Heart left ventricle (tissue), 16 donors: ENCODE measurements at regions not wholly inside any gene's neighbourhood (a gene's known extent, or its start where the extent isn't known, plus 50 kb on each side); places are given as distances from the start of the nearest gene placed in this dataset.
A peak's percentile ranks its signal among the peaks of the same experiment; 100 is the strongest.
"Not testable (repeated sequence)": the region's sequence is repeated elsewhere in the genome, so short reads cannot be mapped to it uniquely, and the experiment has no call there.

Experiments
- ATAC-seq, 4 donors: fragments of 200-7000 bp; cut with Tn5 transposase; one replicate each; pipeline ENCODE4 v1.9.1; 2020 to 2022; ENCODE audit warnings: moderate library complexity in 4 of 4, mild to moderate bottlenecking in 3 of 4, moderate number of reproducible peaks in 1 of 4
- DNase-seq, 5 donors: peaks; one replicate each; pipeline ENCODE4 v3.0.0-alpha.2; 2020
- H3K27ac ChIP-seq, 12 donors: fragments of 200-600 bp; sonication (generic) in 4 of 12; one replicate each; pipeline versions ENCODE4 v1.5.0 to v1.8.0; 2016 to 2022; ENCODE audit warnings: mild to moderate bottlenecking in 2 of 12
- H3K27me3 ChIP-seq, 9 donors: fragments of 200-600 bp; sonication (generic) in 2 of 9; one replicate each; pipeline versions ENCODE4 v1.5.1 to v1.8.0; 2016 to 2022; ENCODE audit warnings: mild to moderate bottlenecking in 3 of 9
- H3K36me3 ChIP-seq, 9 donors: fragments of 200-600 bp; sonication (generic) in 2 of 9; one replicate each; pipeline versions ENCODE4 v1.5.0 to v1.8.0; 2018 to 2022; ENCODE audit warnings: mild to moderate bottlenecking in 2 of 9
- H3K4me1 ChIP-seq, 12 donors: fragments of 200-600 bp; sonication (generic) in 4 of 12; one replicate each; pipeline versions ENCODE4 v1.5.0 to v1.8.0; 2016 to 2022; ENCODE audit warnings: mild to moderate bottlenecking in 3 of 12
- H3K4me3 ChIP-seq, 12 donors: fragments of 200-600 bp; sonication (generic) in 4 of 12; one replicate each; pipeline versions ENCODE4 v1.5.0 to v1.8.0; 2017 to 2022; ENCODE audit warnings: mild to moderate bottlenecking in 9 of 12, moderate library complexity in 4 of 12
- H3K9me3 ChIP-seq, 12 donors: fragments of 200-600 bp; sonication (generic) in 4 of 12; one replicate each; pipeline versions ENCODE4 v1.5.0 to v1.8.0; 2016 to 2022; ENCODE audit warnings: mild to moderate bottlenecking in 1 of 12
- CTCF ChIP-seq, 12 donors: fragments of 200-600 bp; sonication (generic) in 4 of 12; IDR thresholded peaks; one replicate each; pipeline versions ENCODE4 v1.5.0 to v1.8.0; 2018 to 2022; ENCODE audit warnings: antibody characterized with exemption in 12 of 12, mild to moderate bottlenecking in 5 of 12
- POLR2A ChIP-seq, 2 donors: fragments of 450-650 bp; IDR thresholded peaks; one replicate each; pipeline ENCODE4 v1.6.1; 2017; ENCODE audit warnings: antibody characterized with exemption in 2 of 2, mild to moderate bottlenecking in 2 of 2, moderate library complexity in 2 of 2
- WGBS, 4 donors: extraction: QIAGEN DNeasy Blood & Tissue Kit in 2 of 4; methylation state at CpG; one replicate each; pipeline versions ENCODE4 v1.1.5 to v1.1.7; 2013 to 2018; 5-methylcytosine and 5-hydroxymethylcytosine counted together
- intact Hi-C, 10 donors: fragments of 100-400 bp; cut with DNase I; formaldehyde crosslinking; loops; one replicate each; pipeline versions ENCODE4 v1.11.1 to v1.14.2; 2022
- donor health status: ischemic (EF 13 %, LVEDD 7.1; RV severe dilation, severe dysfunction).
- donor health status: healthy with polysubstance abuse.
- donor health status: DM: no; HTN: yes; CAD: no.
- donor health status: DM: no; HTN: no; CAD: no.
- donor health status: ischemic (EF 25% LVEDD 6.9; RV normal size, moderate dysfunction).
- donor health status: ischemic (EF 25% LVEDD 5.7; RV mildly dilated, moderate dysfunction).
- donor health status: healthy.
- donor health status: DM: yes; HTN: yes; CAD: no.
- donor health status: ischemic (EF 35%, LVEDD 5.7; RV mildly dilated, moderate dysfunction).
- donor health status: nonischemic (EF 11% LVEDD 7.7; RV severe dilation, severe dysfunction).
- donor health status: DM: yes; HTN: yes; CAD: no.
- donor health status: PGD.
- donor health status: ischemic (EF 29% LVEDD 5.4; RV normal size, mild dysfunction).
- donor health status: nonischemic (EF 23%, LVEDD 6.1; RV moderate dilation, normal function).

GRCh38 chr1:59201341-59201740, 95.6 kb upstream of the FGGY start:
- ATAC-seq (no peak), DNase-seq (no peak)
- H3K27me3 ChIP-seq = no peaks in the 10 kb centered on the region
- no peaks in the 10 kb centered on the region for H3K36me3 ChIP-seq
- H3K4me3 ChIP-seq = no peak overlapping the region
- H3K4me1 ChIP-seq = peaks cover 0 to 22% (median 12%) of the 10 kb centered on the region in 12 donors
- H3K27ac ChIP-seq = no peak overlapping the region
- H3K9me3 ChIP-seq = peaks cover 0 to 14% (median 5%) of the 10 kb centered on the region in 12 donors
- TF ChIP-seq CTCF (IDR thresholded peaks at IDR 0.05) = no peak
- no peak for TF ChIP-seq POLR2A (IDR thresholded peaks at IDR 0.05)
- intact Hi-C loops = loop anchor here in 1 of 10 donors (10.0 kb wide), 1 partner anchor 47 kb away; no protein-coding TSS in a partner anchor

- peaks cover 0 to 22% (median 12%) of the 10 kb centered on the region in 12 donors for H3K4me1 ChIP-seq
These were observed 94.4 kb upstream of the FGGY start for GRCh38 chr1:59202455-59202854.

GRCh38 chr1:59204001-59204400, 92.9 kb upstream of the FGGY start:
- 0 to 38% (median 7%) methylated on average over 1 of the region's 1 CpG for WGBS, 4 donors
- TF ChIP-seq POLR2A (IDR thresholded peaks at IDR 0.05) = no peak
- TF ChIP-seq CTCF (IDR thresholded peaks at IDR 0.05) = peak in 1 of 12 donors; percentile 10

More at GRCh38 chr1:59202455-59202854, 94.4 kb upstream of the FGGY start:
- TF ChIP-seq CTCF (IDR thresholded peaks at IDR 0.05) = no peak
- TF ChIP-seq POLR2A (IDR thresholded peaks at IDR 0.05) = no peak
- Histone ChIP-seq H3K36me3 (no peaks in the 10 kb centered on the region), H3K4me3 (no peak overlapping the region), H3K27ac (no peak overlapping the region), H3K9me3 (peaks cover 0 to 14% (median 5%) of the 10 kb centered on the region in 12 donors), H3K27me3 (no peaks in the 10 kb centered on the region)
- no peak for DNase-seq
- intact Hi-C loops = loop anchor here in 1 of 10 donors (10.0 kb wide), 1 partner anchor 48 kb away; no protein-coding TSS in a partner anchor
- 43 to 71% (median 58%) methylated on average over 1 of the region's 1 CpG for WGBS, 4 donors
- ATAC-seq = peak in 2 of 4 donors; percentile 36 to 44

GRCh38 chr1:59206616-59207015, 90.3 kb upstream of the FGGY start:
- not testable (repeated sequence) for H3K27ac ChIP-seq, DNase-seq, H3K36me3 ChIP-seq, ATAC-seq, H3K27me3 ChIP-seq, H3K4me3 ChIP-seq
- WGBS, 4 donors = 65 to 94% (median 66%) methylated on average over 3 to 4 of the region's 4 CpGs
- intact Hi-C loops = loop anchor here in 1 of 10 donors (10.0 kb wide), 1 partner anchor 52 kb away; no protein-coding TSS in a partner anchor
- Histone ChIP-seq H3K4me1 (peaks cover 0 to 22% (median 12%) of the 10 kb centered on the region in 12 donors), H3K9me3 (peaks cover 0 to 26% (median 6%) of the 10 kb centered on the region in 12 donors)

More at GRCh38 chr1:59204001-59204400, 92.9 kb upstream of the FGGY start:
- Histone ChIP-seq H3K9me3 (peaks cover 0 to 18% (median 5%) of the 10 kb centered on the region in 12 donors), H3K4me1 (peaks cover 0 to 22% (median 12%) of the 10 kb centered on the region in 12 donors), H3K27me3 (no peaks in the 10 kb centered on the region), H3K27ac (peak overlapping the region in 11 of 12 donors; percentile 24 to 69 (median 50)), H3K36me3 (no peaks in the 10 kb centered on the region), H3K4me3 (no peak overlapping the region)
- intact Hi-C loops = loop anchor here in 1 of 10 donors (10.0 kb wide), 1 partner anchor 49 kb away; no protein-coding TSS in a partner anchor
- DNase-seq = peak; percentile 27 to 76 (median 64)
- ATAC-seq = peak; percentile 73 to 98 (median 92)

GRCh38 chr1:59210430-59210829, 86.5 kb upstream of the FGGY start:
- H3K9me3 ChIP-seq = peaks cover 0 to 12% (median 0%) of the 10 kb centered on the region in 12 donors
- H3K27ac ChIP-seq, H3K27me3 ChIP-seq, DNase-seq, ATAC-seq, H3K4me3 ChIP-seq, intact Hi-C loops, H3K4me1 ChIP-seq, H3K36me3 ChIP-seq: not testable (repeated sequence)
- 83 to 96% (median 88%) methylated on average over 3 of the region's 3 CpGs for WGBS, 4 donors
